IMR-90 (cell line): ENCODE measurements at regions not wholly inside any gene's neighbourhood (a gene's known extent, or its start where the extent isn't known, plus 50 kb on each side); places are given as distances from the start of the nearest gene placed in this dataset.

Experiments used
- ATAC-seq: fragments of 200-7000 bp; cut with Tn5 transposase; 2 replicates; pipeline ENCODE4 v1.9.1; 2020; ENCODE audit warnings: low read depth, mild to moderate bottlenecking, moderate library complexity
- BruUV-seq: library from RNA; stranded (reverse); fragments of 400-500 nt; replicated peaks from 2 replicates; lab custom pipeline; 2021; lab: Mats Ljungman, UMichigan
- CTCF ChIA-PET: fragments of 300-600 bp; formaldehyde crosslinking; extraction: SDS; loops from one replicate; lab custom pipeline; 2021; ENCODE audit warnings: antibody characterized with exemption; lab: Yijun Ruan, JAX
- POLR2A ChIA-PET: fragments of 300-600 bp; sonication (Branson Sonifier 250); formaldehyde crosslinking; loops from one replicate; lab custom pipeline; 2022; ENCODE audit warnings: antibody characterized with exemption; ENCODE audit not compliant: unreplicated experiment; lab: Charles Lee
- DNase-seq: peaks from one replicate; pipeline ENCODE4 v3.0.0; 2013
- H2AFZ ChIP-seq: replicated peaks from 2 replicates; pipeline ENCODE3; 2013; ENCODE audit warnings: low read length, mild to moderate bottlenecking; ENCODE audit not compliant: poor library complexity
- H2AK5ac ChIP-seq: 2 replicates; pipeline ENCODE4 v1.6.1; 2013; ENCODE audit warnings: low read depth, low read length, inconsistent platforms
- H2AK9ac ChIP-seq: replicated peaks from 2 replicates; pipeline ENCODE3; 2013; ENCODE audit warnings: mild to moderate bottlenecking, low read depth, low read length, moderate library complexity; ENCODE audit not compliant: poor library complexity
- H2BK120ac ChIP-seq: 2 replicates; pipeline ENCODE4 v1.6.1; 2013; ENCODE audit warnings: low read depth, low read length, inconsistent platforms
- H2BK15ac ChIP-seq: 3 replicates; pipeline ENCODE4 v1.6.1; 2013; ENCODE audit warnings: low read depth, low read length, inconsistent platforms
- H2BK20ac ChIP-seq: 2 replicates; pipeline ENCODE4 v1.6.1; 2013; ENCODE audit warnings: low read depth, mild to moderate bottlenecking, inconsistent platforms, low read length, moderate library complexity
- H2BK5ac ChIP-seq: 2 replicates; pipeline ENCODE4 v1.6.1; 2013; ENCODE audit warnings: mild to moderate bottlenecking, low read depth, low read length, inconsistent platforms; ENCODE audit not compliant: poor library complexity, severe bottlenecking
- H3K14ac ChIP-seq: replicated peaks from 2 replicates; pipeline ENCODE4 v1.6.1; 2013; ENCODE audit warnings: low read depth, low read length, inconsistent platforms
- H3K18ac ChIP-seq: 2 replicates; pipeline ENCODE4 v1.6.1; 2013; ENCODE audit warnings: low read depth, low read length, control low read depth
- H3K23ac ChIP-seq: 2 replicates; pipeline ENCODE4 v1.6.1; 2013; ENCODE audit warnings: low read depth, low read length, inconsistent platforms
- H3K27ac ChIP-seq: 2 replicates; pipeline ENCODE4 v1.5.1; 2013; ENCODE audit warnings: mild to moderate bottlenecking, control low read depth, low read length; ENCODE audit not compliant: insufficient read depth
- H3K27me3 ChIP-seq: 2 replicates; pipeline ENCODE4 v1.6.1; 2013; ENCODE audit warnings: low read length; ENCODE audit not compliant: control insufficient read depth, insufficient read depth
- H3K36me3 ChIP-seq: 2 replicates; pipeline ENCODE4 v1.6.1; 2013; ENCODE audit warnings: low read length, mixed read lengths; ENCODE audit not compliant: control insufficient read depth, insufficient read depth
- H3K4ac ChIP-seq: 2 replicates; pipeline ENCODE4 v1.6.1; 2013; ENCODE audit warnings: low read depth, low read length, inconsistent platforms
- H3K4me1 ChIP-seq: 2 replicates; pipeline ENCODE4 v1.6.1; 2013; ENCODE audit warnings: low read length, mixed read lengths; ENCODE audit not compliant: control insufficient read depth, insufficient read depth
- H3K4me2 ChIP-seq: 2 replicates; pipeline ENCODE4 v1.6.1; 2013; ENCODE audit warnings: low read depth, mild to moderate bottlenecking, control low read depth, low read length, moderate library complexity
- H3K4me3 ChIP-seq: 2 replicates; pipeline ENCODE4 v1.5.1; 2013; ENCODE audit warnings: low read depth, mild to moderate bottlenecking, control low read depth, low read length, moderate library complexity; ENCODE audit not compliant: insufficient read depth
- H3K56ac ChIP-seq: 2 replicates; pipeline ENCODE4 v1.6.1; 2013; ENCODE audit warnings: low read length, inconsistent platforms; ENCODE audit not compliant: insufficient read depth; ENCODE audit errors: extremely low read depth
- H3K79me1 ChIP-seq, 2 experiments: 2 replicates each; pipeline ENCODE4 v1.6.1; 2013; ENCODE audit warnings: low read length in 2 of 2, inconsistent platforms in 1 of 2, low read depth in 1 of 2
- H3K9ac ChIP-seq: 2 replicates; pipeline ENCODE4 v1.6.1; 2013; ENCODE audit warnings: low read depth, low read length, control low read depth
- H3K9me1 ChIP-seq: 2 replicates; pipeline ENCODE4 v1.6.1; 2013; ENCODE audit warnings: low read length, inconsistent platforms; ENCODE audit not compliant: insufficient read depth
- H3K9me3 ChIP-seq: 2 replicates; pipeline ENCODE4 v1.6.1; 2013; ENCODE audit warnings: low read length; ENCODE audit not compliant: control insufficient read depth, insufficient read depth
- H4K20me1 ChIP-seq: 2 replicates; pipeline ENCODE4 v1.6.1; 2013; ENCODE audit warnings: low read length, inconsistent platforms; ENCODE audit not compliant: insufficient read depth
- H4K5ac ChIP-seq: 2 replicates; pipeline ENCODE4 v1.6.1; 2013; ENCODE audit warnings: mild to moderate bottlenecking, low read depth, low read length, control low read depth
- H4K8ac ChIP-seq, 2 experiments: 2 replicates each; pipeline ENCODE4 v1.6.1; 2013; ENCODE audit warnings: low read depth in 2 of 2, low read length in 2 of 2, control low read depth in 1 of 2, inconsistent platforms in 1 of 2
- H4K91ac ChIP-seq: 2 replicates; pipeline ENCODE4 v1.6.1; 2013; ENCODE audit warnings: low read depth, low read length, inconsistent platforms; ENCODE audit not compliant: insufficient read depth
- BHLHE40 ChIP-seq: fragments of 150-350 bp; IDR thresholded peaks from 2 replicates; pipeline ENCODE4 v1.6.1; 2016; ENCODE audit warnings: mild to moderate bottlenecking, low read depth, low read length
- CHD1 ChIP-seq: IDR thresholded peaks from 2 replicates; pipeline ENCODE4 v1.6.1; 2012; ENCODE audit warnings: low read depth, low read length, improper control_type of control experiment
- CTCF ChIP-seq: conservative IDR thresholded peaks from 2 replicates; pipeline ENCODE4 v1.5.1; 2012; ENCODE audit warnings: mild to moderate bottlenecking, low read depth, low read length, improper control_type of control experiment
- ELK1 ChIP-seq: fragments of 150-350 bp; IDR thresholded peaks from 2 replicates; pipeline ENCODE4 v1.6.1; 2016; ENCODE audit warnings: low read depth, mild to moderate bottlenecking, low read length, moderate library complexity, borderline replicate concordance
- FOS ChIP-seq: fragments of 150-350 bp; IDR thresholded peaks from 2 replicates; pipeline ENCODE4 v1.6.1; 2016; ENCODE audit warnings: low read depth, low read length
- MAZ ChIP-seq: IDR thresholded peaks from 2 replicates; pipeline ENCODE4 v1.6.1; 2012; ENCODE audit warnings: low read depth, mild to moderate bottlenecking, low read length, improper control_type of control experiment, moderate library complexity, borderline replicate concordance
- MXI1 ChIP-seq: IDR thresholded peaks from 2 replicates; pipeline ENCODE4 v1.6.1; 2012; ENCODE audit warnings: low read depth, mild to moderate bottlenecking, low read length, moderate library complexity, borderline replicate concordance
- SMC3 ChIP-seq: fragments of 150-350 bp; IDR thresholded peaks from 2 replicates; pipeline ENCODE4 v1.6.1; 2016; ENCODE audit warnings: low read depth, mild to moderate bottlenecking, antibody characterized with exemption, low read length, moderate library complexity
- USF2 ChIP-seq: fragments of 150-350 bp; IDR thresholded peaks from 2 replicates; pipeline ENCODE4 v1.6.1; 2017; ENCODE audit warnings: mild to moderate bottlenecking, antibody characterized with exemption, low read length, low read depth
- WGBS, 2 experiments: methylation state at CpG; one replicate each; pipeline versions ENCODE4 v1.1.5 to v1.1.7; 2013; ENCODE audit warnings: missing lambda C conversion rate in 2 of 2; ENCODE audit not compliant: insufficient read length in 1 of 2; ENCODE audit errors: extremely low coverage in 2 of 2; 5-methylcytosine and 5-hydroxymethylcytosine counted together
- dilution Hi-C: fragments of 300-500 bp; cut with HindIII; formaldehyde crosslinking; loops from one replicate; pipeline ENCODE4 v1.14.3; 2018; ENCODE audit warnings: low sequenced_read_pairs; ENCODE audit not compliant: unreplicated experiment
- in situ Hi-C: fragments of 300-500 bp; cut with MboI; formaldehyde crosslinking; loops from 3 replicates; pipeline ENCODE4 v1.14.3; 2019; ENCODE audit warnings: low sequenced_read_pairs, inconsistent platforms, mixed read lengths
- intact Hi-C: fragments of 100-400 bp; cut with micrococcal nuclease; formaldehyde crosslinking; loops from 2 replicates; pipeline ENCODE4 v1.10.0; 2022

GRCh38 chr16:47779201-47780016 is 318.3 kb downstream of the PHKB start:
- H3K18ac ChIP-seq = no peak overlapping the region; the same call in 1 of the 2 replicates
- no peaks in the 10 kb centered on the region for H3K79me1 ChIP-seq
- H2BK20ac ChIP-seq = no peak overlapping the region
- TF ChIP-seq FOS = no peak
- TF ChIP-seq BHLHE40 = 0 out of 2 replicates have a peak, but pooled peaks have one; percentile 11
- no peak for TF ChIP-seq SMC3
- peak; percentile 32; the same call in 1 of the 2 replicates for TF ChIP-seq USF2
- no peak for TF ChIP-seq MAZ
- no peak for TF ChIP-seq CTCF
- TF ChIP-seq CHD1 = no peak
- TF ChIP-seq ELK1 = no peak
- no peak for TF ChIP-seq MXI1
- peak; percentile 28 for DNase-seq
- H2BK120ac ChIP-seq = no peak overlapping the region
- 0 out of 2 replicates have a peak overlapping the region, but pooled peaks have one; percentile 12 for H4K5ac ChIP-seq
- H3K9ac ChIP-seq = peak overlapping the region; percentile 48; the same call in 1 of the 2 replicates
- no peak overlapping the region for H3K27ac ChIP-seq
- H2BK5ac ChIP-seq = no peak overlapping the region
- H3K23ac ChIP-seq = no peak overlapping the region
- peak overlapping the region; percentile 28; the same call in 1 of the 2 replicates for H3K4me3 ChIP-seq
- no peak overlapping the region for H3K14ac ChIP-seq
- H2AK9ac ChIP-seq = no peak overlapping the region
- dilution Hi-C loops = no loop called here
- H4K8ac ChIP-seq = peak overlapping the region in 1 of 2 experiments; percentile 47; a peak in 1 of 4 replicates
- H3K36me3 ChIP-seq = no peaks in the 10 kb centered on the region
- no CpG with 5 or more reads among the region's 7 CpGs for WGBS, 2 experiments
- ChIA-PET POLR2A (no interaction called here), CTCF (interaction anchor here (1.2 kb wide), 1 partner anchor 24 kb away, joined by 4 read pairs; no protein-coding TSS in a partner anchor)
- H3K56ac ChIP-seq = no peak overlapping the region
- H3K4ac ChIP-seq = no peak overlapping the region
- intact Hi-C loops = loop anchor here (10.0 kb wide), 1 partner anchor 185 kb away; no protein-coding TSS in a partner anchor
- H3K4me1 ChIP-seq = peaks cover 2% of the 10 kb centered on the region; the same call in 1 of the 2 replicates
- in situ Hi-C loops = no loop called here
- ATAC-seq = peak; percentile 48
- no peak overlapping the region for H4K91ac ChIP-seq
- H3K4me2 ChIP-seq = peak overlapping the region; percentile 91
- H3K27me3 ChIP-seq = no peaks in the 10 kb centered on the region
- no TSS peak for BruUV-seq
- H2AFZ ChIP-seq = peak overlapping the region; percentile 82
- no peak overlapping the region for H2BK15ac ChIP-seq
- H2AK5ac ChIP-seq = no peak overlapping the region
- no peaks in the 10 kb centered on the region for H3K9me3 ChIP-seq
- H4K20me1 ChIP-seq = no peaks in the 10 kb centered on the region
- H3K9me1 ChIP-seq = no peaks in the 10 kb centered on the region
